ENCODE measurements at regions not wholly inside any gene's neighbourhood (a gene's known extent, or its start where the extent isn't known, plus 50 kb on each side); places are given as distances from the start of the nearest gene placed in this dataset.

DNA sequence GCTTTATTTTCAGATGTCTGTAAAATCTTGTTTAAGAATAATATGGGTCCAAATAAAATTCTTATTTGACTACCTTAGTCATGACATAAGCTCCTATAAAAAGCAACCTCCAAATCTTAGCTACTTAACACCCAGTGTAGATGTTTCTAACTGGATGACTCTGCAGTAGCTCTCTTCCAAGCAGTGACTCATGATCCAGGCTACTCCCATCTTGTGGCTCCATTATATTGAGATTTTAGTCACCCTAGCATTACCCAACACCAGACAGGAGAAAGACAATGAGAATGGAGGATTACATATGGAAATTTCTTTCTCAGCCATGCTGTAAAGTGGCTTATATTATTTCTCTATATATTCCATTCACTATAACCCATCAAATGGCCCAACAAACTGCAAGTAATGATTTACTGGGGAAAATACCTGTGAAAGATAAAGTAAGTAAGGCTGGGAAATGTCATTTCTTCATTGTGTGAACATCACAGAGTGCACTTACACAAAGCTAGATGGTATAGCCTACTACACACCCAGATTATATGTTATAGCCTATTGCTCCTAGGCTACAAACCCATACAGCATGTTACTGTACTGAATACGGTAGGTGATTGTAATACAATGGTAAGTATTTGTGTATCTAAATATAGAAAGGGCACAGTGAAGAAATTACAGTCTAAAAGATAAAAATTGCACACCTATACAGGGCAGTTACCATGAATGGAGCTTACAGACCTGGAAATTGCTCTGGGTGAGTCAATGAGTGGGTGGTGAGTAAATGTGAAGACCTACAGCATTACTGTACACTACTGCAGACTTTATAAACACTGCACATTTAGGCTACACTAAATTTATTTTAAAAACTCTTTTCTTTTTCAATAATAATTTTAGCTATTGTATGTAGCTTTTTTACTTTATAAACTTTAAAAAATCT lies 163.2 kb downstream of the DYRK2 start:
- TF ChIP-seq, protein P1, sequence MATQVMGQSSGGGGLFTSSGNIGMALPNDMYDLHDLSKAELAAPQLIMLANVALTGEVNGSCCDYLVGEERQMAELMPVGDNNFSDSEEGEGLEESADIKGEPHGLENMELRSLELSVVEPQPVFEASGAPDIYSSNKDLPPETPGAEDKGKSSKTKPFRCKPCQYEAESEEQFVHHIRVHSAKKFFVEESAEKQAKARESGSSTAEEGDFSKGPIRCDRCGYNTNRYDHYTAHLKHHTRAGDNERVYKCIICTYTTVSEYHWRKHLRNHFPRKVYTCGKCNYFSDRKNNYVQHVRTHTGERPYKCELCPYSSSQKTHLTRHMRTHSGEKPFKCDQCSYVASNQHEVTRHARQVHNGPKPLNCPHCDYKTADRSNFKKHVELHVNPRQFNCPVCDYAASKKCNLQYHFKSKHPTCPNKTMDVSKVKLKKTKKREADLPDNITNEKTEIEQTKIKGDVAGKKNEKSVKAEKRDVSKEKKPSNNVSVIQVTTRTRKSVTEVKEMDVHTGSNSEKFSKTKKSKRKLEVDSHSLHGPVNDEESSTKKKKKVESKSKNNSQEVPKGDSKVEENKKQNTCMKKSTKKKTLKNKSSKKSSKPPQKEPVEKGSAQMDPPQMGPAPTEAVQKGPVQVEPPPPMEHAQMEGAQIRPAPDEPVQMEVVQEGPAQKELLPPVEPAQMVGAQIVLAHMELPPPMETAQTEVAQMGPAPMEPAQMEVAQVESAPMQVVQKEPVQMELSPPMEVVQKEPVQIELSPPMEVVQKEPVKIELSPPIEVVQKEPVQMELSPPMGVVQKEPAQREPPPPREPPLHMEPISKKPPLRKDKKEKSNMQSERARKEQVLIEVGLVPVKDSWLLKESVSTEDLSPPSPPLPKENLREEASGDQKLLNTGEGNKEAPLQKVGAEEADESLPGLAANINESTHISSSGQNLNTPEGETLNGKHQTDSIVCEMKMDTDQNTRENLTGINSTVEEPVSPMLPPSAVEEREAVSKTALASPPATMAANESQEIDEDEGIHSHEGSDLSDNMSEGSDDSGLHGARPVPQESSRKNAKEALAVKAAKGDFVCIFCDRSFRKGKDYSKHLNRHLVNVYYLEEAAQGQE (IDR thresholded peaks at IDR 0.05; ENCODE audit: insufficient read depth in 1 of 2, low read depth in 2 of 2, low read length in 2 of 2) = no peak
- TF ChIP-seq SIN3A (IDR thresholded peaks at IDR 0.05; ENCODE audit: borderline replicate concordance, insufficient read depth, low read length) (no peak), FOXP2 (optimal IDR thresholded peaks at IDR 0.05; ENCODE audit: borderline replicate concordance, extremely low read depth, extremely low read length, insufficient read depth) (no peak), TAF1 (IDR thresholded peaks at IDR 0.05; ENCODE audit: borderline replicate concordance, insufficient read depth, low read length) (no peak), POLR2AphosphoS5 (IDR thresholded peaks at IDR 0.05; ENCODE audit: low read depth, low read length) (no peak)

DNA sequence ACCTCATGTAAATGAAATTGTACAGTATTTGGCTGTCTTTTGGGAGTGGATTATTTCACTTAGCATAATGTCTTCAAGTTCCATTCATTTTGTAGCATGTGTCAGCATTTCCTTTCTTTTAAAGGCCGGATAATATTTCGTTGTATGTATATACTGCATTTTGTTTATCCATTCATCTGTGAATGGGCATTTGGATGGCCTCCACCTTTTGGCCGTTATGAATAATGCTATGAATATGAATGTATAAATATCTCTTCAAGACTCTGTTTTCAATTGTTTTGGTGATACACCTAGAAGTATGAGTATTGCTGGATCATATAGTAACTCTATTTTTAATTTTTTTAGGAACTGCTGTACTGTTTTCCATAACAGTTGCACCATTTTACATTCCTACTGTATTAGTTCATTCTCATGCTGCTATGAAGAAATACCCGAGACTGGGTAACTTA lies 164.9 kb downstream of the DYRK2 start:
- no peak for TF ChIP-seq POLR2AphosphoS5 (IDR thresholded peaks at IDR 0.05; ENCODE audit: low read depth, low read length)
- TF ChIP-seq, protein P1 (IDR thresholded peaks at IDR 0.05; ENCODE audit: insufficient read depth in 1 of 2, low read depth in 2 of 2, low read length in 2 of 2) = no peak
- TF ChIP-seq FOXP2 (optimal IDR thresholded peaks at IDR 0.05; ENCODE audit: borderline replicate concordance, extremely low read depth, extremely low read length, insufficient read depth) = no peak
- TF ChIP-seq SIN3A (IDR thresholded peaks at IDR 0.05; ENCODE audit: borderline replicate concordance, insufficient read depth, low read length) = no peak
- TF ChIP-seq TAF1 (IDR thresholded peaks at IDR 0.05; ENCODE audit: borderline replicate concordance, insufficient read depth, low read length) = no peak

DNA sequence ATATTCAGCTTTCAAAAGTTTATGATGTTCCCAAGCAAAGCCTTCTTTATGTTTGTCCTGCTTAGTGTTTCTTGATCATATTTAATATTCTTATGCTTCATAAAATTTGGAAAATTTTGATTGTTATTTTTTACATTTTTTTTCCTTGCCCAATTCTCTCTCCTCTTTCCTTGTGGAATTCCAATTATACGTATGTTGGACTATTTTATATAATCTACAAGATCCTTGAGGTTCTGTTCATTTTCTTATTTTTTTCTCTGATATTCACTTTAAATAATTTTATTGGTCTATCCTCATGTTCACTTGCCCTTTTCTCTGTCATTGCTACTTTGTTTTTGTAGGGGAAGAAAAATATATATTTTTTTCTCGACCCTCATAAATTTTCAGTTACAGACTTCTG lies 167.7 kb downstream of the DYRK2 start:
- no peak for TF ChIP-seq TAF1 (IDR thresholded peaks at IDR 0.05; ENCODE audit: borderline replicate concordance, insufficient read depth, low read length)
- TF ChIP-seq POLR2AphosphoS5 (IDR thresholded peaks at IDR 0.05; ENCODE audit: low read depth, low read length) = no peak
- TF ChIP-seq, protein P1 (IDR thresholded peaks at IDR 0.05; ENCODE audit: insufficient read depth in 1 of 2, low read depth in 2 of 2, low read length in 2 of 2) = no peak
- no peak for TF ChIP-seq FOXP2 (optimal IDR thresholded peaks at IDR 0.05; ENCODE audit: borderline replicate concordance, extremely low read depth, extremely low read length, insufficient read depth)
- no peak for TF ChIP-seq SIN3A (IDR thresholded peaks at IDR 0.05; ENCODE audit: borderline replicate concordance, insufficient read depth, low read length)

DNA sequence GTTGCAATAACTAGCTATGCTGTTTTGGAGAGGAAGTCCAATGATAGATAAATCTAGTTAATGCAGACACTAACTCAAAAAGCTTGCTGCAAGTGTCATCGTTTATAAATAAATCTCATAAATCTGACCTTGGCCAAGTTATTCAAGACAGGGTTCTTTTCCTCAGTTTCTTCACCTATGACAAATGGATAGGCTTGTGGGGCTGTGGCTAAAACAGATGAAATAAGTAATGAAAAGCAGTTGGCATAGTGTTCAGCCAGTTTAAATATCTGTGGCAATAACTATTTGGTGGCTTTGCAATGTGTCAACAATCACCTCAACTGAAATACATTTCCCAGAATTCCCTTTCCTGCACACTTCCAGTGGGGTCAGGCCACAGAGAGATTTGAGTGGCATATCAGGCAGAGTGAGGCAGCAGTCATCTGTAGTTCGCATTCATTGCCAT lies 169.9 kb downstream of the DYRK2 start:
- TF ChIP-seq, protein P1 (IDR thresholded peaks at IDR 0.05; ENCODE audit: insufficient read depth in 1 of 2, low read depth in 2 of 2, low read length in 2 of 2) = no peak
- TF ChIP-seq TAF1 (IDR thresholded peaks at IDR 0.05; ENCODE audit: borderline replicate concordance, insufficient read depth, low read length) = no peak
- no peak for TF ChIP-seq FOXP2 (optimal IDR thresholded peaks at IDR 0.05; ENCODE audit: borderline replicate concordance, extremely low read depth, extremely low read length, insufficient read depth)
- TF ChIP-seq SIN3A (IDR thresholded peaks at IDR 0.05; ENCODE audit: borderline replicate concordance, insufficient read depth, low read length) = no peak
- TF ChIP-seq POLR2AphosphoS5 (IDR thresholded peaks at IDR 0.05; ENCODE audit: low read depth, low read length) = no peak
